Neural progenitor cell (in vitro differentiated cells): ENCODE measurements at regions not wholly inside any gene's neighbourhood (a gene's known extent, or its start where the extent isn't known, plus 50 kb on each side); places are given as distances from the start of the nearest gene placed in this dataset.

Experiments
- DNase-seq: peaks from one replicate; pipeline ENCODE4 v3.0.0-alpha.2; 2016; ENCODE audit warnings: low spot score
- H2AFZ ChIP-seq: fragments of 200-600 bp; sonication (generic); replicated peaks from 2 replicates; pipeline ENCODE4 v1.6.1; 2016; ENCODE audit warnings: antibody characterized with exemption
- H3F3A ChIP-seq: fragments of 200-600 bp; sonication (generic); 2 replicates; pipeline ENCODE4 v1.6.1; 2016; ENCODE audit warnings: antibody characterized with exemption, low read depth
- H3K27ac ChIP-seq: fragments of 200-600 bp; sonication (generic); 2 replicates; pipeline ENCODE4 v1.5.1; 2016; ENCODE audit warnings: mild to moderate bottlenecking
- H3K27me3 ChIP-seq: fragments of 200-600 bp; sonication (generic); 2 replicates; pipeline ENCODE4 v1.6.1; 2016; ENCODE audit warnings: mild to moderate bottlenecking, moderate library complexity
- H3K36me3 ChIP-seq: fragments of 200-600 bp; sonication (generic); 2 replicates; pipeline ENCODE4 v1.5.1; 2016
- H3K4me1 ChIP-seq: fragments of 200-600 bp; sonication (generic); 2 replicates; pipeline ENCODE4 v1.6.1; 2016; ENCODE audit warnings: mixed run types
- H3K4me2 ChIP-seq: fragments of 200-600 bp; sonication (generic); 2 replicates; pipeline ENCODE4 v1.6.1; 2016
- H3K4me3 ChIP-seq: fragments of 200-600 bp; sonication (generic); 2 replicates; pipeline ENCODE4 v1.5.1; 2016
- H3K79me2 ChIP-seq: fragments of 200-600 bp; sonication (generic); 2 replicates; pipeline ENCODE4 v1.6.1; 2016; ENCODE audit warnings: low read depth
- H3K9ac ChIP-seq: fragments of 200-600 bp; sonication (generic); 2 replicates; pipeline ENCODE4 v1.6.1; 2016
- H3K9me3 ChIP-seq: fragments of 200-600 bp; sonication (generic); 2 replicates; pipeline ENCODE4 v1.5.1; 2016; ENCODE audit warnings: low read depth
- H4K20me1 ChIP-seq: fragments of 200-600 bp; sonication (generic); 2 replicates; pipeline ENCODE4 v1.6.1; 2016; ENCODE audit warnings: low read depth
- H3K27ac Mint-ChIP-seq: 3 replicates; pipeline ENCODE4 v1.8.0; 2021; ENCODE audit warnings: mixed read lengths
- H3K27me3 Mint-ChIP-seq: 2 replicates; pipeline ENCODE4 v1.8.0; 2022; ENCODE audit warnings: low read depth, mild to moderate bottlenecking, inconsistent platforms, moderate library complexity, mixed read lengths; ENCODE audit not compliant: insufficient read depth
- H3K36me3 Mint-ChIP-seq: 3 replicates; pipeline ENCODE4 v1.8.0; 2021; ENCODE audit warnings: mixed read lengths
- H3K4me1 Mint-ChIP-seq: 3 replicates; pipeline ENCODE4 v1.8.0; 2021; ENCODE audit warnings: mixed read lengths
- H3K4me3 Mint-ChIP-seq: 3 replicates; pipeline ENCODE4 v1.8.0; 2021; ENCODE audit warnings: mild to moderate bottlenecking, moderate library complexity, mixed read lengths
- H3K9me3 Mint-ChIP-seq: 3 replicates; pipeline ENCODE4 v1.8.0; 2020; ENCODE audit warnings: mixed read lengths
- EZH2 ChIP-seq: fragments of 200-600 bp; sonication (generic); IDR thresholded peaks from 2 replicates; pipeline ENCODE4 v1.6.1; 2017; ENCODE audit warnings: antibody characterized with exemption, mild to moderate bottlenecking, moderate library complexity
- EZH2phosphoT487 ChIP-seq: fragments of 200-600 bp; sonication (generic); IDR thresholded peaks from 2 replicates; pipeline ENCODE4 v1.6.1; 2017; ENCODE audit warnings: antibody characterized with exemption
- TF ChIP-seq, protein P1 (sequence below): fragments of 200-600 bp; sonication (generic); IDR thresholded peaks from 2 replicates; pipeline ENCODE4 v1.5.1; 2017; ENCODE audit warnings: antibody characterized with exemption, mild to moderate bottlenecking

DNA sequence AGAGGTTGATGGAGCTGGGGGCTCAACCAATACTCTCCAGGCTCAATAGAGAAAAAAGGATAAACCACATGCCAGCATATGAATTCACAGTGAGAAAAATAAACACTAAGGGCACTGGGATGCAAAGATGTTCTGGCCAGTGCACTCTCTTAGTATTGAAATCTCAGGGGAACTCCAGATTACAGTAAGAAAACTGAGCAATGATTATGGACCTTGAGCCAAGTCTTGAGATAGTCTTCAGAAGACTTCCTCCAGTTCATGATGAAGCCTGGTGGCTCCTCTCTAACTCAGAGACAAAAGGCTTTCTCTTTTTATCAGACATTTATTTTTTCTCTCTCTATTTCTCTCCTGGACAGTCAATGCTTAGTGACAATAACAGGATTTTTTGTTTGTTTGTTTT is 139.8 kb upstream of the SPEF2 start:
- H3K4me3 ChIP-seq = no peak overlapping the region
- Mint-ChIP-seq H3K27ac (no peak overlapping the region), H3K4me1 (peaks cover 2% of the 10 kb centered on the region), H3K9me3 (no peaks in the 10 kb centered on the region), H3K4me3 (no peak overlapping the region), H3K36me3 (no peaks in the 10 kb centered on the region), H3K27me3 (no peaks in the 10 kb centered on the region)
- TF ChIP-seq EZH2phosphoT487 (no peak), EZH2 (no peak)
- TF ChIP-seq, protein P1, sequence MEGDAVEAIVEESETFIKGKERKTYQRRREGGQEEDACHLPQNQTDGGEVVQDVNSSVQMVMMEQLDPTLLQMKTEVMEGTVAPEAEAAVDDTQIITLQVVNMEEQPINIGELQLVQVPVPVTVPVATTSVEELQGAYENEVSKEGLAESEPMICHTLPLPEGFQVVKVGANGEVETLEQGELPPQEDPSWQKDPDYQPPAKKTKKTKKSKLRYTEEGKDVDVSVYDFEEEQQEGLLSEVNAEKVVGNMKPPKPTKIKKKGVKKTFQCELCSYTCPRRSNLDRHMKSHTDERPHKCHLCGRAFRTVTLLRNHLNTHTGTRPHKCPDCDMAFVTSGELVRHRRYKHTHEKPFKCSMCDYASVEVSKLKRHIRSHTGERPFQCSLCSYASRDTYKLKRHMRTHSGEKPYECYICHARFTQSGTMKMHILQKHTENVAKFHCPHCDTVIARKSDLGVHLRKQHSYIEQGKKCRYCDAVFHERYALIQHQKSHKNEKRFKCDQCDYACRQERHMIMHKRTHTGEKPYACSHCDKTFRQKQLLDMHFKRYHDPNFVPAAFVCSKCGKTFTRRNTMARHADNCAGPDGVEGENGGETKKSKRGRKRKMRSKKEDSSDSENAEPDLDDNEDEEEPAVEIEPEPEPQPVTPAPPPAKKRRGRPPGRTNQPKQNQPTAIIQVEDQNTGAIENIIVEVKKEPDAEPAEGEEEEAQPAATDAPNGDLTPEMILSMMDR = no peak
- H3F3A ChIP-seq = no peaks in the 10 kb centered on the region
- no peak overlapping the region for H2AFZ ChIP-seq
- H3K4me1 ChIP-seq = no peaks in the 10 kb centered on the region
- H3K9ac ChIP-seq = no peak overlapping the region
- no peak overlapping the region for H3K4me2 ChIP-seq
- no peaks in the 10 kb centered on the region for H3K79me2 ChIP-seq
- no peaks in the 10 kb centered on the region for H3K36me3 ChIP-seq
- H3K27me3 ChIP-seq = no peaks in the 10 kb centered on the region
- H4K20me1 ChIP-seq = no peaks in the 10 kb centered on the region
- H3K9me3 ChIP-seq = no peaks in the 10 kb centered on the region
- no peak for DNase-seq
- no peak overlapping the region for H3K27ac ChIP-seq

- no peak overlapping the region for H3K4me3 Mint-ChIP-seq
- H3K27me3 ChIP-seq = no peaks in the 10 kb centered on the region
These were observed 140.3 kb upstream of the SPEF2 start for GRCh38 chr5:35477321-35477720.

DNA sequence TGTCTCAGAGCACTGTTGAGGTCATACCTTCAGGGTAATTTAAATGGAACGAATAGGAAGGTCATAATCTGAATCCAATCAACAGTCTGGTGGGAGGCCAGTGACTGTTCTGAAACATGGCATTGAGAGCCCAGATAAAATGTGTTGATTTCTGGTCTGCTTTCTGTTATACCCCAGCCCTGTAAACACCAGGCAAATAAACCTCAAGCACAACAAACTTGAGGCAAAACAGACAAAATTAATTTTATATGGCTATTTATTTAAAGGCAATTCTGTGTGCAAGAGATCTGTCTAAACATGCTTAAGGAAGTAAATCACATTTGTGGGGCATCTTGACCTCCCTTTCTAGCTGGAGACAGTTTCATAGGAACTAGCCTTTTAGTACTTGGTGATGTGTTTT is 140.9 kb upstream of the SPEF2 start:
- Mint-ChIP-seq H3K36me3 (no peaks in the 10 kb centered on the region), H3K27me3 (peaks cover 2% of the 10 kb centered on the region), H3K9me3 (no peaks in the 10 kb centered on the region), H3K4me1 (peaks cover 2% of the 10 kb centered on the region), H3K27ac (no peak overlapping the region), H3K4me3 (no peak overlapping the region)
- Histone ChIP-seq H4K20me1 (no peaks in the 10 kb centered on the region), H3K4me2 (no peak overlapping the region), H3K27ac (no peak overlapping the region), H3F3A (no peaks in the 10 kb centered on the region), H3K9ac (no peak overlapping the region), H3K79me2 (no peaks in the 10 kb centered on the region), H2AFZ (no peak overlapping the region), H3K4me1 (no peaks in the 10 kb centered on the region), H3K4me3 (no peak overlapping the region), H3K36me3 (no peaks in the 10 kb centered on the region), H3K27me3 (no peaks in the 10 kb centered on the region), H3K9me3 (no peaks in the 10 kb centered on the region)
- no peak for DNase-seq
- no peak for TF ChIP-seq EZH2phosphoT487
- no peak for TF ChIP-seq EZH2
- TF ChIP-seq, protein P1 = no peak

More at GRCh38 chr5:35477321-35477720, 140.3 kb upstream of the SPEF2 start:
- Mint-ChIP-seq H3K36me3 (no peaks in the 10 kb centered on the region), H3K9me3 (no peaks in the 10 kb centered on the region), H3K27ac (no peak overlapping the region), H3K27me3 (peaks cover 2% of the 10 kb centered on the region), H3K4me1 (peaks cover 2% of the 10 kb centered on the region)
- H3K4me1 ChIP-seq = no peaks in the 10 kb centered on the region
- H3K36me3 ChIP-seq = no peaks in the 10 kb centered on the region
- H3K79me2 ChIP-seq = no peaks in the 10 kb centered on the region
- H3F3A ChIP-seq = no peaks in the 10 kb centered on the region
- no peak overlapping the region for H3K4me3 ChIP-seq
- H3K4me2 ChIP-seq = no peak overlapping the region
- no peak overlapping the region for H3K27ac ChIP-seq
- H2AFZ ChIP-seq = no peak overlapping the region
- H3K9me3 ChIP-seq = no peaks in the 10 kb centered on the region
- TF ChIP-seq EZH2phosphoT487 = no peak
- TF ChIP-seq, protein P1 = no peak
- TF ChIP-seq EZH2 = no peak
- no peaks in the 10 kb centered on the region for H4K20me1 ChIP-seq
- no peak overlapping the region for H3K9ac ChIP-seq
- no peak for DNase-seq
